ENCODE measurements at regions not wholly inside any gene's neighbourhood (a gene's known extent, or its start where the extent isn't known, plus 50 kb on each side); places are given as distances from the start of the nearest gene placed in this dataset.

- TF ChIP-seq CTCF (IDR thresholded peaks at IDR 0.05) (no peak), POLR2A (IDR thresholded peaks at IDR 0.05) (no peak), EP300 (IDR thresholded peaks at IDR 0.05) (no peak)
Observed at GRCh38 chr3:81867875-81868274, 106.4 kb upstream of the GBE1 start.

All from upper lobe of left lung (tissue), 4 donors.